GM19395 (cell line): ENCODE measurements at regions not wholly inside any gene's neighbourhood (a gene's known extent, or its start where the extent isn't known, plus 50 kb on each side); places are given as distances from the start of the nearest gene placed in this dataset.
"Not testable (repeated sequence)": the region's sequence is repeated elsewhere in the genome, so short reads cannot be mapped to it uniquely, and the experiment has no call there.

Source experiments
- ATAC-seq: cut with Tn5 transposase; IDR thresholded peaks from one replicate; pipeline ENCODE4 v1.9.1; 2021; ENCODE audit warnings: mild to moderate bottlenecking, moderate library complexity; ENCODE audit not compliant: unreplicated experiment

GRCh38 chr9:65566018-65566417 lies 109.7 kb upstream of the ZNG1E start:
- not testable (repeated sequence) for ATAC-seq

- ATAC-seq = not testable (repeated sequence)
Measured at GRCh38 chr9:65519018-65519417, 156.7 kb upstream of the ZNG1E start.

GRCh38 chr9:65514465-65514864 lies 161.3 kb upstream of the ZNG1E start:
- ATAC-seq = not testable (repeated sequence)

GRCh38 chr9:65507897-65508296 lies 167.8 kb upstream of the ZNG1E start:
- ATAC-seq = not testable (repeated sequence)

GRCh38 chr9:65504686-65505085 lies 171.0 kb upstream of the ZNG1E start:
- not testable (repeated sequence) for ATAC-seq

- ATAC-seq = not testable (repeated sequence)
Measured at GRCh38 chr9:65503696-65504095, 172.0 kb upstream of the ZNG1E start.

GRCh38 chr9:65482890-65483289 lies 192.8 kb upstream of the ZNG1E start:
- not testable (repeated sequence) for ATAC-seq

- ATAC-seq = not testable (repeated sequence)
Measured at GRCh38 chr9:65481291-65481690, 194.4 kb upstream of the ZNG1E start.

- not testable (repeated sequence) for ATAC-seq
Measured at GRCh38 chr9:65474891-65475290, 189.9 kb upstream of the FOXD4L5 start.

- not testable (repeated sequence) for ATAC-seq
Measured at GRCh38 chr9:65473059-65473822, 188.2 kb upstream of the FOXD4L5 start.

GRCh38 chr9:65471106-65471505 lies 186.1 kb upstream of the FOXD4L5 start:
- ATAC-seq = not testable (repeated sequence)

- ATAC-seq = not testable (repeated sequence)
Measured at GRCh38 chr9:65466911-65467734, 182.1 kb upstream of the FOXD4L5 start.

- not testable (repeated sequence) for ATAC-seq
Measured at GRCh38 chr9:65465246-65465895, 180.4 kb upstream of the FOXD4L5 start.

- ATAC-seq = not testable (repeated sequence)
Measured at GRCh38 chr9:65462476-65462875, 177.5 kb upstream of the FOXD4L5 start.

GRCh38 chr9:65459756-65460320 lies 174.8 kb upstream of the FOXD4L5 start:
- no peak for ATAC-seq

- no peak for ATAC-seq
Measured at GRCh38 chr9:65458992-65459391, 174.0 kb upstream of the FOXD4L5 start.

- ATAC-seq = no peak
Measured at GRCh38 chr9:65458465-65458864, 173.5 kb upstream of the FOXD4L5 start.

GRCh38 chr9:65456991-65457390 lies 172.0 kb upstream of the FOXD4L5 start:
- not testable (repeated sequence) for ATAC-seq

- not testable (repeated sequence) for ATAC-seq
Measured at GRCh38 chr9:65455751-65456647, 171.0 kb upstream of the FOXD4L5 start.

GRCh38 chr9:65455136-65455535 lies 170.1 kb upstream of the FOXD4L5 start:
- ATAC-seq = not testable (repeated sequence)
